OCI-LY3 (cell line): ENCODE measurements at regions not wholly inside any gene's neighbourhood (a gene's known extent, or its start where the extent isn't known, plus 50 kb on each side); places are given as distances from the start of the nearest gene placed in this dataset.

ENCODE experiments used
- H2AFZ ChIP-seq: fragments of 200-600, 300-600 bp; shearing (Covaris generic); 2 replicates; pipeline ENCODE4 v1.6.0; 2014; ENCODE audit warnings: antibody characterized with exemption, low read depth, low read length
- H3K27ac ChIP-seq: fragments of 200-600, 300-600 bp; sonication (generic); 2 replicates; pipeline ENCODE4 v1.5.1; 2014; ENCODE audit warnings: mild to moderate bottlenecking, low read length, moderate library complexity, mixed read lengths
- H3K27me3 ChIP-seq: fragments of 200-600, 300-600 bp; sonication (generic); 2 replicates; pipeline ENCODE4 v1.6.1; 2014; ENCODE audit warnings: low read depth, low read length, mixed read lengths
- H3K36me3 ChIP-seq: fragments of 200-600, 300-600 bp; sonication (generic); replicated peaks from 2 replicates; pipeline ENCODE3; 2014; ENCODE audit warnings: low read depth, low read length, mixed read lengths
- H3K4me1 ChIP-seq: fragments of 300-600, 200-600 bp; sonication (generic); 2 replicates; pipeline ENCODE4 v1.6.1; 2014; ENCODE audit warnings: low read length, mixed read lengths
- H3K4me2 ChIP-seq: fragments of 200-600, 300-600 bp; sonication (generic); 2 replicates; pipeline ENCODE4 v1.6.1; 2014; ENCODE audit warnings: low read length, mixed read lengths
- H3K4me3 ChIP-seq: fragments of 300-600, 200-600 bp; sonication (generic); 2 replicates; pipeline ENCODE4 v1.5.1; 2014; ENCODE audit warnings: antibody characterized with exemption, mild to moderate bottlenecking, low read length, moderate library complexity
- H3K79me2 ChIP-seq: fragments of 300-600, 200-600 bp; shearing (Covaris generic); 2 replicates; pipeline ENCODE4 v1.6.1; 2014; ENCODE audit warnings: mild to moderate bottlenecking, low read length, mixed read lengths
- H3K9ac ChIP-seq: fragments of 300-600, 200-600 bp; shearing (Covaris generic); 2 replicates; pipeline ENCODE4 v1.6.0; 2014; ENCODE audit warnings: mild to moderate bottlenecking, low read length, moderate library complexity
- H3K9me3 ChIP-seq: fragments of 200-600, 300-600 bp; shearing (Covaris generic); 2 replicates; pipeline ENCODE4 v1.6.1; 2014; ENCODE audit warnings: low read length, mixed read lengths; ENCODE audit not compliant: insufficient read depth
- H4K20me1 ChIP-seq: fragments of 200-600, 300-600 bp; sonication (generic); 2 replicates; pipeline ENCODE4 v1.6.1; 2016; ENCODE audit warnings: low read length, mixed read lengths; ENCODE audit not compliant: insufficient read depth
- EZH2phosphoT487 ChIP-seq: fragments of 200-600 bp; shearing (Covaris generic); IDR thresholded peaks from 2 replicates; pipeline ENCODE4 v1.6.1; 2018; ENCODE audit warnings: antibody characterized with exemption, mixed run types, low read depth
- TF ChIP-seq, protein P1 (sequence below): fragments of 200-600, 300-600 bp; sonication (generic); IDR thresholded peaks from 2 replicates; pipeline ENCODE4 v1.5.1; 2014; ENCODE audit warnings: antibody characterized with exemption, low read length, low read depth

GRCh38 chr7:88689821-88690220 is 69.7 kb upstream of the ZNF804B start:
- Histone ChIP-seq H3K9ac (no peak overlapping the region), H3K9me3 (no peaks in the 10 kb centered on the region), H3K4me2 (no peak overlapping the region), H4K20me1 (no peaks in the 10 kb centered on the region), H2AFZ (no peak overlapping the region), H3K79me2 (no peaks in the 10 kb centered on the region), H3K27ac (no peak overlapping the region), H3K4me3 (no peak overlapping the region), H3K4me1 (no peaks in the 10 kb centered on the region), H3K36me3 (no peaks in the 10 kb centered on the region), H3K27me3 (no peaks in the 10 kb centered on the region)
- TF ChIP-seq, protein P1, sequence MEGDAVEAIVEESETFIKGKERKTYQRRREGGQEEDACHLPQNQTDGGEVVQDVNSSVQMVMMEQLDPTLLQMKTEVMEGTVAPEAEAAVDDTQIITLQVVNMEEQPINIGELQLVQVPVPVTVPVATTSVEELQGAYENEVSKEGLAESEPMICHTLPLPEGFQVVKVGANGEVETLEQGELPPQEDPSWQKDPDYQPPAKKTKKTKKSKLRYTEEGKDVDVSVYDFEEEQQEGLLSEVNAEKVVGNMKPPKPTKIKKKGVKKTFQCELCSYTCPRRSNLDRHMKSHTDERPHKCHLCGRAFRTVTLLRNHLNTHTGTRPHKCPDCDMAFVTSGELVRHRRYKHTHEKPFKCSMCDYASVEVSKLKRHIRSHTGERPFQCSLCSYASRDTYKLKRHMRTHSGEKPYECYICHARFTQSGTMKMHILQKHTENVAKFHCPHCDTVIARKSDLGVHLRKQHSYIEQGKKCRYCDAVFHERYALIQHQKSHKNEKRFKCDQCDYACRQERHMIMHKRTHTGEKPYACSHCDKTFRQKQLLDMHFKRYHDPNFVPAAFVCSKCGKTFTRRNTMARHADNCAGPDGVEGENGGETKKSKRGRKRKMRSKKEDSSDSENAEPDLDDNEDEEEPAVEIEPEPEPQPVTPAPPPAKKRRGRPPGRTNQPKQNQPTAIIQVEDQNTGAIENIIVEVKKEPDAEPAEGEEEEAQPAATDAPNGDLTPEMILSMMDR: no peak
- no peak for TF ChIP-seq EZH2phosphoT487

DNA sequence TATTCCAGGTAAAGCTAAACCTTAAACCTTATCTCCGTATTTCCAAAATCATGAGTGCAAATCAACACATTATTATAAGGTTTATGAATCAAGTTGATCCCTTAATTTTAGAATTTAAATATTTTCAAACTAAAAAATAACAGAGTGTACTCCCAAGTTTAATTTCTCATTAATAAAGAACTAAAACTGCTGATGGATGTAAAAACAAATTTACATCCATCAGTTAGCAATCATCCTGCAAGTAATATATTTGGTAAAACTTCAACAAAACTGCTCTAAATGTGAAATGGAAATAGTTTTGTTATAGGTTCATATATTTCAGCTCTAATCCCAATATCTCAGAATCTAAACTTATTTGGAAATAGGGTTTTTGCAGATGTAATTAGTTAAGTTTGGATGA is 71.3 kb upstream of the ZNF804B start:
- Histone ChIP-seq H4K20me1 (no peaks in the 10 kb centered on the region), H3K4me2 (no peak overlapping the region), H3K4me3 (no peak overlapping the region), H2AFZ (no peak overlapping the region), H3K27ac (no peak overlapping the region), H3K9ac (no peak overlapping the region), H3K9me3 (no peaks in the 10 kb centered on the region), H3K27me3 (no peaks in the 10 kb centered on the region), H3K79me2 (no peaks in the 10 kb centered on the region), H3K36me3 (no peaks in the 10 kb centered on the region), H3K4me1 (no peaks in the 10 kb centered on the region)
- TF ChIP-seq, protein P1: no peak
- no peak for TF ChIP-seq EZH2phosphoT487

DNA sequence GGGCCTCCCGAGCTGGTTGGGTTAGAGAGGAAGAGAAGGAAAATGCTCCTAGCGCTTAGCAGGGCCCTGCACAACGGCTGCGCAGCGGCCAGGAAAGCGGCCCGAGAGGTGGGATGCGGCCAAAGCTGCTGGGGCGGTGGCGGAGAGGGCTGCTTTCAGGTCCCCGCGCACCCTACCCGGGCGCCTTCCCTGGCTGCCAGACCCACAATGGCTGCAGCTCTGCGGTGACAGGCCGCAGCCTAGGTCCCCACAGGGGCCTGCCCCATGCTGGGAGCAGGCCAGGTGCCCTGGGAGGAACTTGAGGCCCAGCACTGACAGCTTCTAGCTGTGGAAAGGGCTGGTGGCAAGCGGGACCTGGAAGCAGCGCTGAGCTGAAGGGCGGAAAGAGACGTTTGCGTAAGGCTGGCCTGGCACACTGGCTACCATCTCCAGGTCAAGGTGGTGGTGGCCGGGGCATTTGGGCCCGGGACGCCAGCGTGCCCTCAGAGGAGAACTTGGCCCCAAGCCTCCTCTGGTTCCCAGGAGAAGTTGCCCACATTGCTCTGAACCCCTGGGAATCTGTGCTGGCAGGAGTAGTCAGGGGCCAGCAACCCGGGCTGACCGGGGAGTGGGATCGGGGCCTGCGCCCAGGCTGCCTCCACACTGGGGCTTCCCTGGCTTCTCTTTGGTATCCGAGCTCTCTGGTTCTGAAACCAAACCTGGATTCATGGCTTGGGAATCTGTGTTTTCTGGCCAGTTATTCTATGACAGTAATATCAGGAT is 72.9 kb upstream of the ZNF804B start:
- Histone ChIP-seq H3K79me2 (no peaks in the 10 kb centered on the region), H3K27ac (no peak overlapping the region), H2AFZ (no peak overlapping the region), H3K36me3 (no peaks in the 10 kb centered on the region), H3K9ac (no peak overlapping the region), H3K27me3 (no peaks in the 10 kb centered on the region), H3K4me1 (no peaks in the 10 kb centered on the region), H3K4me2 (no peak overlapping the region), H3K9me3 (no peaks in the 10 kb centered on the region), H3K4me3 (no peak overlapping the region), H4K20me1 (no peaks in the 10 kb centered on the region)
- TF ChIP-seq EZH2phosphoT487: no peak
- TF ChIP-seq, protein P1: no peak

GRCh38 chr7:88681682-88682081 is 77.8 kb upstream of the ZNF804B start:
- Histone ChIP-seq H3K27me3 (no peaks in the 10 kb centered on the region), H3K4me1 (no peaks in the 10 kb centered on the region), H4K20me1 (no peaks in the 10 kb centered on the region), H3K9me3 (no peaks in the 10 kb centered on the region), H3K9ac (no peak overlapping the region), H3K4me3 (no peak overlapping the region), H3K27ac (no peak overlapping the region), H3K79me2 (no peaks in the 10 kb centered on the region), H2AFZ (no peak overlapping the region), H3K4me2 (no peak overlapping the region), H3K36me3 (no peaks in the 10 kb centered on the region)
- TF ChIP-seq EZH2phosphoT487: no peak
- TF ChIP-seq, protein P1: no peak
